ENCODE measurements at regions not wholly inside any gene's neighbourhood (a gene's known extent, or its start where the extent isn't known, plus 50 kb on each side); places are given as distances from the start of the nearest gene placed in this dataset.

DNA sequence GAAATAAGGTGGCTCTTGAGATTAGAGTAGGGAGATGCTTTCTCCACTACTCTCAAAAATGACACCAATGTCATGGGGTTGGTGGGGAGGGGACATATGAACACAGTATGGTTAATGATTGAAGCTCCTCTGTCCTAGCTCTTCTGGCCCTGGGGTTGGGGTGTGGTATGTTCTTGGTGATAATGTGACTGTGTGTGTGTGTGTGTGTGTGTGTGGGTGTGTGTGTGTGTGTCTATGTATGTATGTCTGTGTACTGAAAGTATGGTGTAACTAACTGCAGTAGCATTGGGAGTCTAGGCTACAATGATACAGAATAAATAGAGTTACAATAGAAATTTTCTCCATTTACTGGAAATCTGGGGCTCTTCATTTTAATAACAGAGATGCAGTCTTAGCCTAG is 121.0 kb upstream of the CD180 start:
- no peak for DNase-seq
- H3K9me3 Mint-ChIP-seq = no peaks in the 10 kb centered on the region
- no peak overlapping the region for H3K4me3 Mint-ChIP-seq
- H3K36me3 Mint-ChIP-seq (ENCODE audit: low read depth) = no peaks in the 10 kb centered on the region
- no peaks in the 10 kb centered on the region for H3K4me1 Mint-ChIP-seq (ENCODE audit: low read depth)
- TF ChIP-seq, protein P1, sequence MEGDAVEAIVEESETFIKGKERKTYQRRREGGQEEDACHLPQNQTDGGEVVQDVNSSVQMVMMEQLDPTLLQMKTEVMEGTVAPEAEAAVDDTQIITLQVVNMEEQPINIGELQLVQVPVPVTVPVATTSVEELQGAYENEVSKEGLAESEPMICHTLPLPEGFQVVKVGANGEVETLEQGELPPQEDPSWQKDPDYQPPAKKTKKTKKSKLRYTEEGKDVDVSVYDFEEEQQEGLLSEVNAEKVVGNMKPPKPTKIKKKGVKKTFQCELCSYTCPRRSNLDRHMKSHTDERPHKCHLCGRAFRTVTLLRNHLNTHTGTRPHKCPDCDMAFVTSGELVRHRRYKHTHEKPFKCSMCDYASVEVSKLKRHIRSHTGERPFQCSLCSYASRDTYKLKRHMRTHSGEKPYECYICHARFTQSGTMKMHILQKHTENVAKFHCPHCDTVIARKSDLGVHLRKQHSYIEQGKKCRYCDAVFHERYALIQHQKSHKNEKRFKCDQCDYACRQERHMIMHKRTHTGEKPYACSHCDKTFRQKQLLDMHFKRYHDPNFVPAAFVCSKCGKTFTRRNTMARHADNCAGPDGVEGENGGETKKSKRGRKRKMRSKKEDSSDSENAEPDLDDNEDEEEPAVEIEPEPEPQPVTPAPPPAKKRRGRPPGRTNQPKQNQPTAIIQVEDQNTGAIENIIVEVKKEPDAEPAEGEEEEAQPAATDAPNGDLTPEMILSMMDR (IDR thresholded peaks at IDR 0.05) = no peak
- CTCF ChIA-PET = no interaction called here
- POLR2A ChIA-PET = interaction anchor here (0.6 kb wide), 1 partner anchor 905 kb away, joined by 3 read pairs; no protein-coding TSS in a partner anchor
- H3K27me3 Mint-ChIP-seq = no peaks in the 10 kb centered on the region
- H3K27ac Mint-ChIP-seq = no peak overlapping the region
- no peak for ATAC-seq
- intact Hi-C loops (cut with micrococcal nuclease) = no loop called here

DNA sequence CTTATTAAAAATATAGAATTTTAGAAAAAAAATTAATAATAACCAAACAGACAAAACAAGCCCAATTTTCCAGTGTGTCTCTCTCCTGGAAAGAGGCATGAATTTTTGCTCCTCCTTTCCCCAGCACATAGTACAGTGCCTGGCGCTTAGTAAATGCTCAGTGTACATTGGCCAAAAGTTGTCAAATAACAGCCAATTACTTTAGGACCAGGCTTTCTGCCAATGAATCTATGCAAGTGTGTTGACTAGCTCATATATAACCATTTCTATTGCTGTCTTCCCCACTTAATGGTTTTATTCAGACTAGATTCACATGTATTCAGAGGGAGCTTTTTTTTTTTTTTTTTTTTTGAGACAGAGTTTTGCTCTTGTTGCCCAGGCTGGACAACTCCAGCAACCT is 120.1 kb upstream of the CD180 start:
- Mint-ChIP-seq H3K9me3 (no peaks in the 10 kb centered on the region), H3K27me3 (no peaks in the 10 kb centered on the region), H3K4me1 (ENCODE audit: low read depth) (no peaks in the 10 kb centered on the region), H3K27ac (no peak overlapping the region), H3K36me3 (ENCODE audit: low read depth) (no peaks in the 10 kb centered on the region), H3K4me3 (no peak overlapping the region)
- ChIA-PET CTCF (no interaction called here), POLR2A (interaction anchor here (0.6 kb wide), 1 partner anchor 906 kb away, joined by 3 read pairs; no protein-coding TSS in a partner anchor)
- TF ChIP-seq, protein P1 (IDR thresholded peaks at IDR 0.05) = no peak
- DNase-seq (no peak), ATAC-seq (no peak)
- intact Hi-C loops (cut with micrococcal nuclease) = no loop called here

DNA sequence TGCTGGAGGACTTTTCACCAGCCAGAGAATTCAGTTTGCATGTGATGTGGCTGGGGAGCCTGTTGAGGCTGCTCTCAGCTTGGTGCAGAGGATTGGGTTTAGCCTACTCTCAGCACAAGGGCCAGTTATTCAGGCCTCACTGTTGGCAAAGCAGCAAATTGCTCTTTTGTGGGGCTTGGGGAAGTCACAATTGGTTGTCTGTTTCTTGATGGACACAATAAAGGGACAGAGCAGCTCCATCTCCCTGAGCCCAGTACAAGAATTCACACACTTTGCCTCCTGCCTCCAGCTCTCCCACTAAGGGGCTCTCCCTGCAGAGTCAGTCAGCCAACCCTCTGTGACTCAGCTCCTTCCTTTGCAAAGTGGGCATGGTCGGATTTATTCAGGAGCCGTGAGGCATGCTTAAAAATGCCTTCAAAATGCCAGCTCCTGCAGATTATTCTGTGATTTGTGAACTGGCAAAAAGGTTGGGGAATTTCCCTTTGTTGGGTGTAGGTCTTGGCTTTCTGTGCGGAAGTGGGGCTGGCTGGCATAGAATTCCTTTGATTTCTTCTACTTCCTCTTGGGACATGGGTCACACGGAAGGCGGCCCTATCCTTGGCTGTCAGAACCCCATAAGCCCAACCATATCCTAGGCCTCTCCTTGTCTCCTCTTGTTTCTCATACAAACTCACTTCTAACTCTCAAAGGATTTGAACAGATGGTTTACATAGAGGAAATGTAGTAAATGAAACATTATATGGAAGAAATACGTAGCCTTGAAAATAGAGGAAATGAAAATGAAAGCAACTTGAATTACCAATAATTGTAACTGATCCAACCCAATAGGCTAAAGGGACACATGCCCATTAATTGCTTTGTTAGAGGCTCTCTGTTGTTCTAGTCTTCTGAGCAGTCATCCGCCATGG is 118.7 kb upstream of the CD180 start:
- Mint-ChIP-seq H3K27me3 (no peaks in the 10 kb centered on the region), H3K4me1 (ENCODE audit: low read depth) (no peaks in the 10 kb centered on the region), H3K9me3 (no peaks in the 10 kb centered on the region), H3K4me3 (no peak overlapping the region), H3K36me3 (ENCODE audit: low read depth) (no peaks in the 10 kb centered on the region), H3K27ac (no peak overlapping the region)
- DNase-seq = no peak
- no peak for ATAC-seq
- TF ChIP-seq, protein P1 (IDR thresholded peaks at IDR 0.05) = no peak
- ChIA-PET POLR2A (no interaction called here), CTCF (interaction anchor here (0.9 kb wide), 1 partner anchor 9 kb away, joined by 3 read pairs; no protein-coding TSS in a partner anchor)
- intact Hi-C loops (cut with micrococcal nuclease) = no loop called here

DNA sequence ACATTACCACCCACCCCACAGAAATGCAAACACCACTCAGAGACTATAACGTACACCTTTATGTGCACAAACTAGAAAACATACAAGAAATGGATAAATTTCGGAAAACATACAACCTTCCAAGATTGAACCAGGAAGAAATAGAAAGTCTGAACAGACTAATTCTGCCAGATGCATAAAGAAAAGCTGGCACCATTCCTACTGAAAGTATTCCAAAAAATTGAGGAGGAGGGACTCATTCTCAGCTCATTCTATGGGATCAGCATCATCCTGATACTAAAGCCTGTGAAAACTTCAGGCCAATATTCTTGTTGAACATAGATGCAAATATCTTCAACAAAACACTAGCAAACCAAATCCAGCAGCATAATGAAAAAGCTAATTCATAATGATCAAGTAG is 115.1 kb upstream of the CD180 start:
- H3K36me3 Mint-ChIP-seq (ENCODE audit: low read depth) = no peaks in the 10 kb centered on the region
- H3K4me1 Mint-ChIP-seq (ENCODE audit: low read depth) = peaks cover 9% of the 10 kb centered on the region
- H3K9me3 Mint-ChIP-seq = no peaks in the 10 kb centered on the region
- ChIA-PET CTCF (no interaction called here), POLR2A (no interaction called here)
- H3K4me3 Mint-ChIP-seq = no peak overlapping the region
- intact Hi-C loops (cut with micrococcal nuclease) = no loop called here
- H3K27me3 Mint-ChIP-seq = no peaks in the 10 kb centered on the region
- TF ChIP-seq, protein P1 (IDR thresholded peaks at IDR 0.05) = no peak
- ATAC-seq (no peak), DNase-seq (no peak)
- H3K27ac Mint-ChIP-seq = no peak overlapping the region

DNA sequence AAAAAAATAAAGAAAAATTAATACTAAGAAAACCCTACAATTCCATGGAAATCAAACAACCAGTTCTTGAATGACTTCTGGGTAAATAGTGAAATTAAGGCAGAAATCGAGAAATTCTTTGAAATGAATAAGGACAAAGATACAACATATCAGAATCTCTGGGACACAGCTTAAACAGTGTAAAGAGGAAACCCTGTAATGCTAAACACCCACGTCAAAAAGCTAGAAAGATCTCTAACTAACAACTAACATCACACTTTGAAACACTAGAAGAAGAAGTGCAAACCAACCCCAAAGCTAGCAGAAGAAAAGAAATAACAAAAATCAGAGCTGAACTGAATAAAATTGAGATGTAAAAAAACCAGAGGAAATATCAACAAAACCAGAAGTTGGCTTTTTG is 114.6 kb upstream of the CD180 start:
- ATAC-seq (no peak), DNase-seq (no peak)
- H3K4me3 Mint-ChIP-seq = no peak overlapping the region
- peaks cover 14% of the 10 kb centered on the region for H3K4me1 Mint-ChIP-seq (ENCODE audit: low read depth)
- TF ChIP-seq, protein P1 (IDR thresholded peaks at IDR 0.05) = no peak
- no peaks in the 10 kb centered on the region for H3K27me3 Mint-ChIP-seq
- no peak overlapping the region for H3K27ac Mint-ChIP-seq
- H3K9me3 Mint-ChIP-seq = no peaks in the 10 kb centered on the region
- no peaks in the 10 kb centered on the region for H3K36me3 Mint-ChIP-seq (ENCODE audit: low read depth)
- intact Hi-C loops (cut with micrococcal nuclease) = no loop called here
- CTCF ChIA-PET = no interaction called here
- POLR2A ChIA-PET = no interaction called here
